ENCODE measurements at regions not wholly inside any gene's neighbourhood (a gene's known extent, or its start where the extent isn't known, plus 50 kb on each side); places are given as distances from the start of the nearest gene placed in this dataset.

DNA sequence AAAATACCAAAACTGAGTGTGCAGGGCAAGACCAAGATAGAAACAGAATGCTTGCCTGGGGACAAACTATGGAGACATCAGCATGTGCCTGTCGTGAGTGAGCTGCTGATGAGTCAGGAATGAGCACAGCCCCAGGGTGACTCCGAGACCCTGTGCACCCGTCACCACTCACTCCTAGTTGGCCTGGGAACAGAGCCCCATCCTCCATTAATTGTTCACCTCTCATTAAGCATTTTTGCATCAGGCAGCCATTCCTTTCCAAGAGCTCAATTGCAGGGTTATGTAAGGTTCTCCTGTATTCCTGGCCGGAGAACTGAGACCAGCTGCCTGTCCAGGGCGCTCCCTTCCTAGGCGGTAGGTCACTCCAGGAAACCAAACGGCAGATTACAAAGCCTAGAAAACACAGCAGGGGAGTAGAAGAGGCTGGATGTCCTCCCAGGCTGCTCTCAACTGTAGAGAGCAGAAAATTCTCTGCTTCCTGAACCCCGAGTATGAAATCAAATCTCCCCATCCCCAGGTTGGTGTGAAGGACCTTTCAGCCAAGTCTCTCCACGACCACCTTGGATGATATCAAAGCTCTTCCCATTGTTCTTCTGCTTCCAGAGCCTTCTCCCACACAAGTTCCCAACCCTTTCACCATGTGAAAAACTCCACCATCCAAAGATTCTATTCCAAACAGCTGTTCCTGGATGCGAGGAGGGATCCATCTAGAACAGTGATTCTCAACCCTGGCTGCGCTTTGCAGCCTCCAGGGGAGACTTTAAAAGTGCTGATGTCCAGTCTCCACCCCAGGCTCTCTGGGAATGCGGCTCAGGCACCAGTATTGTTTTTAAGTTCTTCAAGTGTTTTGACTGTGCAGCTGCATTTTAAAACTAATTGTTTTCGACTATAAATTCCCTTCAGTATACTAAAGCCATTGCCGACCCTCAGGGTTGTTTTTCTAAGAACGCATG lies 532.6 kb upstream of the JARID2 start:
- DNase-seq (ENCODE audit: low spot score), result no peak

- DNase-seq (ENCODE audit: low spot score), result no peak
These were observed 531.8 kb upstream of the JARID2 start for GRCh38 chr6:14713966-14714631.

DNA sequence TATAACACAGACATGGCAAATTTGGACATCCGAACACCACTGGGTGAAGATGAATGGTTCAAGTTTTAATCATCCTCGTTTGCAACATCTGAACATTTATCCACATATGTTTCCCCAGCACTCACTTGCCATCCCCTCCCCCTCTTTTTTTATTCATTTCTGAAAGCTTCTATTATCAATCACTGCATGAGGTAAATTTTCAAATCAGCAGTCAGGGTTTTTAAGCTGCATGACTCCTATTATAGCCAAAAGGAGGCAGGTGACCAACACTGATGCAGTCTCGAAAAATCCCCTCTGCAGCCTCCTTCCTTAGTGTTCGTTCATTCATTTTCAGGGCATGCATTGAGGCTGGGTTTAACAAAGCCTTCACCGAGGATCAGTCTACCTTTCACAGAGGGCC lies 530.8 kb upstream of the JARID2 start:
- no peak for DNase-seq (ENCODE audit: low spot score)

DNA sequence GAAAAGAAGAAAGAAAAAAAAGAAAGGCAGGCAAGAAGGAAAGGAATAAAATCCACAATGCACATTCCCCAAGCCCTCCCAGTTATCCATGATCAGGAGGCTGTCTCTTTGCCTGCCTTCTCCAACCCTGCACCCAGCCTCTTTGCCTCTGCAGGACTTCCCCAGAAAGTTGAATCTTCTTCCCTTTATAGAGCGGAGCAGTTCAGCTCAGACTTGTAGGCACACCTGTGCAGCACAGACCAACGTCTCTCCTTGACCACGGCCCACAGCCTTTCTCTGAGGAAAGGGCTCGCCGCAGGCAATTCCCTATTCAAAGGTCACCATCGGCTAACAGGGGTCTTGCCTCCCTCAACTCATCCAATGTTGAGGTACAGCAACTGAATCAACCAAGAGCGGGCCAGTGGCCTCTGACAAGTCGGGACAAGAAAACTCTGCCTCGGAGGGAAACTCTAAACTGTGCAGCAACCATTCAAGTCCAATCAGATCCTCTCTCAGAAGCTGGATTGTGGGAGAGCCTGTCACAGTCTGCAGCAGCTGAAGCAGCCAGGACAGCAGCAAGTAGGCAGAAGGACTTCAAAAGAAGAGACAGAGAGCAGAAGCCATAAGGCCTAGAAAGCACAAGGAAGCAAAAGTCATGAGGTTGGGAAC lies 529.2 kb upstream of the JARID2 start:
- peak; percentile 45 for DNase-seq (ENCODE audit: low spot score)

GRCh38 chr6:14717307-14717706 lies 528.6 kb upstream of the JARID2 start:
- DNase-seq (ENCODE audit: low spot score), result no peak

- DNase-seq (ENCODE audit: low spot score), result no peak
These were observed 527.0 kb upstream of the JARID2 start for GRCh38 chr6:14718861-14719260.

DNA sequence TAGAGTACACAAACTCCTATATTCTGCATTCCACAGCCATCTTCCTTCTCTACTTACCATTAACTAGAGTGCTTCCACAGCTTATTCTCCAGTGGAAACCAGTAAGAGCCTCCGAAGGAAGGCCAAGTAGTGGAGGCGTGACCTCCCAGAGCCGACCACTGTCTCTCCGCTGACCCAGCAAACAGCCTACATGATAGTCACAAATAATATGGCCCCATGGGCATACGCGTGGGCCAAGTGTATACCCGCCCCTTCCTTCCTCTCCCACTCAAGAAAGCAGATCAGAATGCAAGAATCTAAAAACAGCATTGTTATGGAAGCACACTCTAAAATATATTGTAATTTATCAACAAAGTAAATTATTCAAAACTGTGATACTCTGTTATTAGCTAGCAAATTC lies 526.6 kb upstream of the JARID2 start:
- DNase-seq (ENCODE audit: low spot score), result no peak

- no peak for DNase-seq (ENCODE audit: low spot score)
These were observed 525.3 kb upstream of the JARID2 start for GRCh38 chr6:14720411-14721102.

DNA sequence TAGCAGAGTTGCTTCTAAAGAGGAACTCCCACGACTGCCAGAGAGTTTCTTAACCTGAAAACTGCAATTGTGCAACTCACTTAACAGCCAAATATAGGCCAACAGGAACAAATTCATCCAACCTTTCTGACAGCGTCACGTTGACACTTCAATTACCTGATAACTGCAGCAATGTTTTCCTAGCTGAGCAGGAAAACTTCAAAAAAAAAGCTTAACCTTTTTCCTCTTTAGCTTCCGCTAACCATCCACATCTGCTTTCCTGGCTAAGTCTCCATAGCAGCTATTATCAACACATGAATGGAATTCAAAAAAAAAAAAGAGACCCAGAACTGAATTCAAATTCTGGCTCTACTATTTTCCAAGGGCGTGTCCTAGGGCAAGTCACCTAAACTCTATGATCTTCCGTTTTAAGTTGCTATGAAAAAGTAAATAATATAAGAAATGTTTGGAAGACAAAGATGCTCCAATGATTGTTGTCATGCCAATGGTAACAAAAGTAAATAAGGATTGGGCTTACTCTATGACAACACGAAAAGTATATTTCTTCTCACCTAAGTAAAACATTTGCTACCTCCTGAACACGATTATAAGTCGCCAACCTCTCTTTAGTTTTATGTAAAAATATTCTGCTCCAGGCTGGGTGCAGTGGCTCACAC lies 524.6 kb upstream of the JARID2 start:
- DNase-seq (ENCODE audit: low spot score), result peak; percentile 47

DNA sequence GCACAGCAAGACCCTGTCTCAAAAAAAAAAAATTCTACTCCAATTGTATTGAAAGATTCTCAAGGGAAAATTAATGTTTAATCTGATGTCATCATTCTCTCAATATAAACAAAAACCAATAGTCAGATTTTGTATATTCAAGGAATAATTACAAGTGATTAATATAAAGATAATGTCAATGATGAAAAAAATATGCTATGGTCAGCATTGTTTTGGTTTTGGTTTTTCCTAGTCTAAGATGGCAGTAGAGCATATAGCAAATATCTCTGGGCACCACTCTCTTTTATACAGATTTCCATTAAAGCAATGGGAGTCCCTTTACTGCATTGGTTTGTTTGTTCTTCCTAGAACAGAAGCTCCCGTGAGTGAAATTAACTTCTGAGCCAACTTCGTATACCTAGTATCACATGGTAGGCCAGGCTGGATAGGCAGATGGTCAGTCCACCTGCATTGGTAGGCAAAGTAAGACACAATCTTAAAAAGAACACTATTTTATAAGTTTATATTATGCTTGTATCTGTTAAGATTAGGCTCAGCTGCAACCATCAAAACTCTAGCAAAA lies 523.8 kb upstream of the JARID2 start:
- no peak for DNase-seq (ENCODE audit: low spot score)

DNA sequence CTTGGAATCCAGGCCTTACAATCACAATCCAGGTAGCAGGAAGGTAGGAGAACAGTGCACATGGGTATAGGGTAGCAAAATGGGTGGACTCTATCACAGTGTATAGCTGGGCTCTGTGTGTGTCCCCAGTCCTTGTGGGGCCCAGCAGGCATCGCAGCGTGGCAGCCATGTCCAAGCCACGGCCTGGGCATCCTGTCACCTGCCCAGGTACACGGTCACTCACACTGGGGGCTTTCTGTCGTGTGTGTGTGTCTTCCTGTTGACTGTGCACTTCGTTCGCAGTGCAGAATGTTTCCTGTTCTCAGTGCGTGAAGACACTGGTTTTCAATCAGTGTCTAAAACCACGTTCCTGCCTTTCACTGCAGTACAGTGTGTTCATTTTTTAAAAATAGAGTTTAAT lies 523.2 kb upstream of the JARID2 start:
- DNase-seq (ENCODE audit: low spot score), result no peak

DNA sequence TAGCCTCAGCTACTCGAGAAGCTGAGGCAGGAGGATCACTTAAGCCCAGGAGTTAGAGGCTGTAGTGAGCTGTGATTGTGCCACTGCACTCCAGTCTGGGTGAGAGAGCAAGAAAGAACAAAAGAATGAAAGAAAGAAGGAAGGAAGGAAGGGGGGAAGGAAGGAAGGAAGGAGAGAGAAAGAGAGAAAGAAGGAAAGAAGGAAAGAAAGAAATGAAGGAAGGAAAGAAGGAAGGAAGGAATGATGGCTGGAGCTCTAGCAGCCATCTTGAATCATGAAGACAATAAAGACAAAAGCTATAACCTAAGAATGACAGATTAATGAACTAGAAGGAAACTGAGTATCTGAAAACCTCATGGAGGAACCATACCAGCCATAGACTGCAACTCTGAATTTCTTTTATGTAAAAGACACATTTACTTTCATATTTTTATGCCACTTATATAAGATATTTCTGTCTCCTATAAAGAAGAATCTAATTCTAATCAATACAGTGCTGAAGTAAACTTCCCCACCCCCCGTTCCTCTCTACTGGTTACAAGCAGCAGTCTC lies 522.3 kb upstream of the JARID2 start:
- no peak for DNase-seq (ENCODE audit: low spot score)

DNA sequence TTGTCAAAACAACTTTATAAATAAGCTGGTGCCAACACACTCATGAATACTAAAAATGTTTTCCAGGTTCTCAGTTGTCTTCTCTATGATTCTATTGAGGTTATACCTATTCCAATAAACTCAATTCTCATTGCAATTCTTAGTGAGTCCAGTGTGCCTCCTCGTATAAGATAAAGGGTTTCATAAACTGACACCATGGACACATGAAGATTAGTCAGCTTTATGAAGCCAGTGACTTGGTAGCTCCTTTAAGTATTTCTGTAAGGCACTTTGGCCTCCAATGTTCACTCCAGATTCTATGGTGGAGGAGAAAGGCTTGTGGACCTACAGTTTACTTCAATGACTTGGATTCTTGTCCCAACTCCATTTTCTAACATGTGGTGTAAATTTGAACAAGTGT lies 521.3 kb upstream of the JARID2 start:
- no peak for DNase-seq (ENCODE audit: low spot score)

GRCh38 chr6:14726816-14727493 lies 518.9 kb upstream of the JARID2 start:
- no peak for DNase-seq (ENCODE audit: low spot score)

DNA sequence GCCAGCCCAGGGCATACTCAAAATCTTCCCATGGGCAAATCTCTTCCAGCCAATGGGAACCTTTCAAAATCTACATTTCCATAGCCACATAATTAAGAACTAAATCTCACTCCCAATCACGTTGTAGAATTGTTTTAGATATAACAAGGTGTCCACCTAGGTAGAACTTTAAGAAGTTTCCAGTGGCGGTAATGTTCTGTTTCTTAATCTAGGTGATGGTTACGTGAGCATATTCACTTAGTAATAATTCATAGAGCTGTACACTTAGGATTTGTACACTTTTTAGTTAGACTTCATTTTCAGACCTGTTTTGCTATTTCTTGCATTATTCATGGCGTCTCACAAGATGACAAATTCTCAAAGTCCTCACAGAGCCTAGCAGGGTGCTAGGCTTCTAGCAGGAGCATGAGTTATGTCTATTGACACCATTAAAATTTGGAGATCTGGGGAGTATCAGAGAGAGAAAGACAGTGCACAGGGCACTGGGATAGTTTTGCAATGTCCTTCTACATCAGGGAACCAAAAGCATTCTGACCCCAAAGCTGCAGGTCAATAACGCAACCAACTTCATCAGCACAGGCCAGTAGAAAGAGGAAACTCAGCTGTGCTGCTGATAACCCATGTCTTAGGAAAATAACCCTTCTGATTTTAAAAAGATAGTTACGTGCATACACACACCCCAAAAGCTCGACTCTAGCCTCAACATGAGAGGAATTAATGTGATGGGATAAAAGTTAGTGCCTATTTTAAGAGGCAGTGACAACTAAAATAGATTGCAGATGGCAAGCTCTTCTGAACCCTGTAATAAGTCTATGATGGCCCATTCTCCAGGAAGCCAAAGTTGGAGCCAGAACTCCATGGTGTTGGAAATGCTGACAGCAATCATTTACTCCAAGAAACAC lies 518.1 kb upstream of the JARID2 start:
- DNase-seq (ENCODE audit: low spot score), result no peak

DNA sequence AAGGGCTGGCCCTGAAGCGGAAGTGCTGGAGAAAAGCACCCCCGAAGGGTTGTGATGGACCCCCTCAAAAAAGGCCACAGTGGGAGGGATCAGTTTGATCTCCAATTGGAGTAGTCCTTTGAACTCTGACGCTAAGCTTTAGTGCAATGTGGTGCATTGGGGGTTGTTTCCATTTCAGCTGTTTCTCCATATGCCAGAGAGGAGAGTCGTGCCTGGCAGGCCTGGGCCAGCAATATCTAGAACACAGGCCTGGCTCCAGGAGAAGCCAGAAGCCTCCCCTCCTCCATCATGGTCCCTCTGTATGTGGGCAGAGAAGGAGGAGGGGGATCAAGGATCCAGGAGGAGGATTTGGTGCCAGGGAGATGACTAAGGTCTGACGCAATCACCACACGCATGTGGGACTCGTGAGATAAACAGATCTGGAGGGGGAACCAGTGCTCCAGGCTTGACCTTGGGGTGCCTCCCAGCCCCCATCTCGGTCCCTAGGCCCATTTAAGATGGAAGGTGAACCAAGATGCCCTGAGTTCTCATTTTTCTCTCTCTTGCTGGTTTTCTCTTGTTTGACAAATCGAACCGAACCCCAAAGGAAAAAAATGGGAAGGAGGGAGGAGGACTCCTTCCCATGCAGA lies 517.4 kb upstream of the JARID2 start:
- DNase-seq (ENCODE audit: low spot score), result no peak

GRCh38 chr6:14729129-14729871 lies 516.6 kb upstream of the JARID2 start:
- DNase-seq (ENCODE audit: low spot score), result no peak

- peak; percentile 90 for DNase-seq (ENCODE audit: low spot score)
These were observed 515.2 kb upstream of the JARID2 start for GRCh38 chr6:14730654-14731053.
